ENCODE measurements at regions not wholly inside any gene's neighbourhood (a gene's known extent, or its start where the extent isn't known, plus 50 kb on each side); places are given as distances from the start of the nearest gene placed in this dataset.

- DNase-seq, result peak; percentile 57
Observed at GRCh38 chr14:29391801-29392200, 535.8 kb downstream of the PRKD1 start.

DNA sequence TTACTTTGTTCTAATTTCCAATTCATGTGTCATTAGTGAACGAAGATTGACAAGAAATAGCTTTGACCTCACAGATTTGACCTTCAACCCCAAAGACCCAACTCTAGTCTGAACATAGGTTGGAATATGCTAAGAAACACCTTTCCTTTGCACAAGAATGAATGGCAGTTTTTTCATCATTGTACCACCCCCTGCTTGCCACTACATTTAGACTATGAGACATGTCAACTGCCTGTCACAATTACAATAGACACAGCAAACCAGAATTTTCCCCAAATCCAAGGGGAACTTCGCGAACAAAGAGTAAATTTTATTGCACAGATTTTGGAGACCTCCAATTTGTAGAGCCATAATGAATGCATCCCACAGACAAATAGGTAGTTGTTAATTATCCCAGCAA lies 535.4 kb downstream of the PRKD1 start:
- DNase-seq, result peak; percentile 2

DNA sequence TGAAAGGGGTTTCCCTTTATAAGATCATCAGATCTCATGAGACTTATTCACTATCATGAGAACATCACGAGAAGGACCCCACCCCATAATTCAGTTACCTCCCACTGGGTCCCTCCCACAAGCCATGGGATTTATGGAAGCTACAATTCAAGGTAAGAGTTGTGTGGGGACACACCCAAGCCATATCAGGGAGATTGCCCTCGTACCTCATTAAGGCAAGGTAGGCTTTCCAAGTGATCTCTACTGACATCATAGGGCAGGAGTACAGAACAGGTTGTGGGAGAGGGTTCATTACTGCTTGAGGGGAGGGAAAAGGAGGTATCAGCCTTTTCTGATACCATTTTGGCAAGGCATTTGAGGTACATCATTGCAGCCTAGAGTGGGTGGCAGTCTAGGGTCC lies 524.6 kb downstream of the PRKD1 start:
- DNase-seq, result no peak

- DNase-seq, result no peak
Observed at GRCh38 chr14:29410581-29410980, 517.1 kb downstream of the PRKD1 start.

DNA sequence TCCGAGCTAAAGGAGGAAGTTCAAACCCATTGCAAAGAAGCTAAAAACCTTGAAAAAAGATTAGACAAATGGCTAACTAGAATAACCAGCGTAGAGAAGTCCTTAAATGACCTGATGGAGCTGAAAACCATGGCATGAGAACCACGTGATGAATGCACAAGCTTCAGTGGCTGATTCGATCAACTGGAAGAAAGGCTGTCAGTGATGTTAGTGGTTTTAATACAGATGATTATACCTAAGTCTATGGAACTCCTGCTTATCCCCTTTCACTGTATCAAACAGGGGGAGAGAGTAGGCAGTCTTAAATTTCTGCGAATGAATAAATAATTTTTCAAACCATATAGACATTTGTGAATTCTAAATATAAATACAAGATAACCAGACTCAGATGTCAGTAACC lies 512.7 kb downstream of the PRKD1 start:
- peak; percentile 17 for DNase-seq

DNA sequence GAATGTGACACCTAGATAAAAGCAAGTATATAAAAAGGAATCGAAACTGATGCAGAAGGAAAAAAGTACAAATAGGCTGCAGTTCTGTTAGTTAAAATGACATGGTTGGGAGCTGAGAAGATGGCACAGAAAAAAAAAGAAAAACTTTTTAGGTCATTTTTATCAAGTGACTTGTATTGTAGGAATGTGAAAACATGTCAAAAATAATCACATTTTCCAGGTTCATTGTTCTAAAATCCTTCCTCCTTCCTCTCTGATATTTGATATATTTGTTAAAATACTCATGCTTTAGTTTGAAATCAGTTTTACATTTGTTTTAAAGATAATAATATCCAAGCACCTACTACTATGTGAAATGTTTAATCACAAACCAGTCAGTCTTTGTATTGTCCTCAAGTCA lies 507.9 kb downstream of the PRKD1 start:
- no peak for DNase-seq

- DNase-seq, result no peak
Observed at GRCh38 chr14:29421156-29421728, 506.4 kb downstream of the PRKD1 start.

- DNase-seq, result no peak
Observed at GRCh38 chr14:29425705-29426482, 501.8 kb downstream of the PRKD1 start.

- DNase-seq, result no peak
Observed at GRCh38 chr14:29442696-29443095, 485.0 kb downstream of the PRKD1 start.

- no peak for DNase-seq
Observed at GRCh38 chr14:29444216-29444615, 483.4 kb downstream of the PRKD1 start.

- no peak for DNase-seq
Observed at GRCh38 chr14:29444805-29445204, 482.8 kb downstream of the PRKD1 start.

GRCh38 chr14:29446971-29447370 lies 480.7 kb downstream of the PRKD1 start:
- DNase-seq, result peak; percentile 44

GRCh38 chr14:29451941-29452340 lies 475.7 kb downstream of the PRKD1 start:
- no peak for DNase-seq

DNA sequence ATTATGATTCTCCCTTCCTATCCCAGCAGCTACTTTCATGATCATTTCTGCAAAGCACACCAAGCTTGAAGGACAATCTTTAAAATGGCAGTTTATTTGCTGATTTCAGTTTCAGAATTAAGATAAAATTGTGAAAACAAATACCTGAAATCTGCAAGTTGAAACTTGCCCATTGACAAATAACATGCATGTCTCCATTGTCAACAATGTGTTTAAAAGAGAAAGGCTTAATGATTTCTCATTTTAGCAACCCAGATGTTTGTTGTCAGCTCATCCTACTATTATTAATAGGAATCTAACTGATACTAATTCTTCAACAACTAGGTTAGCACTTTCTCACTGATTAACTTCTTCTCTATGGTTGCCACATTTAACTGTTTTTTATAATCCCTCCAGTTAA lies 474.6 kb downstream of the PRKD1 start:
- DNase-seq, result no peak

DNA sequence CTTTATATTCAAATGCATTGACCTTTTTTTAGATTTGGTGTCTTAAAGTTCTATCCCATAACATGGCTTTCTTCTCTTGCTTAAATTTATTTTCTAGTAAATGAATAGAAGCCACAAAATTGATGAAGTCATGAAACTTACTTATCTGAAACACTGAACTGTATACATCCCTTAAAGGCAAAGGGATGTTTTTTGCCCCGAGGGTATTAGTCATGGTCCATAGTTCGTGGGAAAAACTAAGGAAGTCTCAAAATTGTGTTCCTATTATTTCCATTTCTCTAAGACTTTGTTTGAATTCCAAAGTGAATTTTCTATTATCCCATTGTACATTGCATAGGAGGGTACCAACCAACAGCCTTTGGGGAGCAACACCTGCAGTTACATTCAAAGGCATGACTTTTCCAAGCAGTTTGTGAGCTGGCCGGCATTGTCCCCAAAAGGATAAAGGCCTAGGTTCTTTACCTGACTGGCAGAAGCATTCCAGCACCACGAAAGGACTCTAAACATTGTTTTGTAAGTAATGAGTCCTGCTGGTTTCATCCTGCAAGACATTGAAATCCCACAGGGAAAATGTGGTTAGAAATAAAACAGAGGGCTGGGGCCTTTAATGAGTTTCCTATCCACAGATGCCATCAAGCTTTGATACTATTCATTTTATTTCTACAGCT lies 473.5 kb downstream of the PRKD1 start:
- no peak for DNase-seq

DNA sequence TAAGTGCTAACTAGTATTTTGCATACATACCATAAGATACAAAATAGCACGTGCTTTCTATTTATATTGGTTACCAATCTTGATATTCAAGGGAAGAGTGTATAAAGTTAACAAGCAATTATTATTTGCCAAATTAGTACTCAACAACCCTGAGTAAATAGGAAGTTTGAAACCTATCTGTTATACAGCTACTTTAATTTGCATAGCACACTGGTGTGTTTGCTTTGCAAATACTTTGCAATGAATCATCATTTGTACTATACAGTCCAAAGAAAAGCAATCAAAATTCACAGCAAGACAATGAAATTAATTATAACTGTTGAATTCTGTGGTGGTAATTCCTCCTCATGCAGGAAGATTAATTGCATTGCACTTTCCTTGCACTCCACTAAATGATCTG lies 469.1 kb downstream of the PRKD1 start:
- no peak for DNase-seq

- no peak for DNase-seq
Observed at GRCh38 chr14:29459531-29459930, 468.1 kb downstream of the PRKD1 start.

- DNase-seq, result no peak
Observed at GRCh38 chr14:29459969-29460560, 467.6 kb downstream of the PRKD1 start.

DNA sequence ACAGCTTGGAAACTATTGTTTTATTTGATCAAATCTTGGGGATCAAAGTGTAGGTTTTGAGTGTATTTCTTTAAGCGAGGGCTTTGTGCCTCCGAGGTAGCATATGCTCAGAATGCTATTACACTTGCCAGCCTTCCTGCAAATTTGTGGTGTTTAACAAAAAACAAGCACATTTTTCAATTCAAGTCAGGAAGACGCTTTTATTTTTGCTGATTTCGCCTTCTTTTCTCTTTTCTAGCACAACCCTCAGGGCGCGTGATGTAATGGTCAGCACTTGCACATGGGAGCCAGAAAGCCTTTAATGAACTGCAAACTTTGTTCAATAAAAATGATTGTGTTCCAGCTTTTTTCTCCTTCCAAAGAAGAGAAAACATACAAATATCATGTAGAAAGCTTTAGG lies 466.5 kb downstream of the PRKD1 start:
- DNase-seq, result no peak

GRCh38 chr14:29461506-29461905 lies 466.1 kb downstream of the PRKD1 start:
- no peak for DNase-seq

DNA sequence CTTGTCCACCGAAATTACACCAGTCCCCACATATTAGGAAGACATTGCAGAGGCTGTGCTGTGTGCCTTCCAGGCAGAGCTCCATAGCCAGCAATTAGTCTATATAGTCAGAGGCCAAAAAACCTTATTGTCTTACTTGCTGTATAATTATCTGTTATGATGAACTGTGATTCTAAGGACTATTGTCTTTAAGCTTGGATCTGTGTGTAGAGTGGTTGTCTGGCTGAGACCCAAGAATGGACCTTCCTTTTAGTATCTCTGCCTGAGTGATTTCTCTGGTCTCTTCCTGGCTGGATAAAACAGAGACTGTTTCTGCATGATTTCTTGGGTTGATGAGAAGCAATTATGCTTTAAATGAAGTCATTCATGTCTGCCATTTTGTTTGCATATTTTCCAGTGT lies 465.3 kb downstream of the PRKD1 start:
- peak; percentile 67 for DNase-seq

DNA sequence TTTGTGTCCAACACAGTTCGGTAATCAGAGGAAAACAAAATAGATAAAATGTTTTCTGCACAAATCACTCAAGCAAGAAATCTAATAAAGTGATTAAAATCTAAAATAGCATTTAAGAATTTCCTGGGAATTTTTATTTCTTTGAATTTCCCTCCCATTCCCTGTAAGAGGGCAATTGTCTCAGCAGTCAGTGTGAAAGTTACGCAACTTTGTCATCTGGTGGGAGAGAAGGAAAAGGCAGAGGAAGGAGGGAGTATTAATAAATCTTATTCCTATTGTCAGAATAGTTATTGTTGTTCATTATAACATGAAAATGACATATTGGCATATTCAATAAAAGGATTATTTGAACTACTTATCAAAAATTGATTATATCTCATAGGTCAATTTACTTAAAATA lies 464.9 kb downstream of the PRKD1 start:
- DNase-seq, result no peak

DNA sequence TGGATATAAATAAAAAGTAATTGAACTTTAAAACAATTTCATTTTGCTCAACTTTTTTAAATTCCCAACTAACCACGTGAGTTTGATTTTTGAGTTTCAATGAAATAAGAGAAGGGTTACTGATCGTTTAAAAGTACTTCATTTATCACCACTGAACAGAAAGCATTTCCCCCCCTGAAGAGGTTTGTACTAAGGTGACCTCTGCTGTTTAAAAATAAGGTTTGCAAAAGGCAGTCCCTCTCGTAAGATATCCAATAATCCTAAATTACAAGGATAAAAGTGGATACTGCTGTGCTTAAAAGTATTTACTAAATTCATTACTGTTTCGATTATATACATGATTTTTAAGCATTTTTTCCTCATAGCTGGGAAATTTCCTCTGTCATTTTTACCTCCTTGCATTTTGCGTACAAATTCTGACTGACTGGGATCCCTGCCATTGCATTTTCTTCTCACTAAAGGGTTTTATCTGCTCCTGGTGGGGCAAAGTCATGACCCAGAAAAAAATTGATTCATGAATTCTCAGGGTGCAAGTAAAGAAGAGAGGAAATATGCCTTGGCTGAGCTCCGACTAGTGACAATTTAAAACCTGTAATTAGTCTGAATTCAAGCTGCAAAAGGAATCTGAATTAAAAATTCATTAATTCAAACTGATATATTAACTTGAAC lies 463.8 kb downstream of the PRKD1 start:
- DNase-seq, result peak; percentile 48
